CD4-positive, alpha-beta T cell treated with Interleukin-21 for 1 hour (primary cell): ENCODE measurements at regions not wholly inside any gene's neighbourhood (a gene's known extent, or its start where the extent isn't known, plus 50 kb on each side); places are given as distances from the start of the nearest gene placed in this dataset.

Source experiments
- DNase-seq: peaks from one replicate; pipeline ENCODE4 v3.0.0-alpha.2; 2020

- no peak for DNase-seq
Measured at GRCh38 chr2:74760875-74761630, 72.9 kb upstream of the HK2 start.

GRCh38 chr2:74762789-74763188, 71.1 kb upstream of the HK2 start:
- DNase-seq, result no peak

DNA sequence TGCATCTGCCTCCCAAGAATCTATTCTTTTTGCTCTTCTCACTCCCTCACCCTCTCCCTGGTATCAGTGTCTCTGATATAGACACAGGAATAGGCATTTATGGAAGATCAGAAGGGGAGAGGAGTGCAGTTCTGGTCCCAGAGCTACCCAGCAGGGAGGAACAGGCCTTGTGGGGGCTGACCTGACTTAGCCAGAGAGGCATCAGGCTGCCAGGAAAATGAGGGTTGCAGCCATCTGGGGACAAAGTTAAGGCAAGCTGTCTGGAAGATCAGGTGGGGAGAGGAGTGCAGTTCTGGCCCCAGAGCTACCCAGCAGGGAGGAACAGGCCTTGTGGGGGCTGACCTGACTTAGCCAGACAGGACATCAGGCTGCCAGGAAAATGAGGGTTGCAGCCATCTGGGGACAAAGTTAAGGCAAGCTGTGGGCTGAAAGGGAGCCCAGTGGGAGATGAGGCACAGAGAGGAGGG, 69.9 kb upstream of the HK2 start:
- no peak for DNase-seq

- DNase-seq, result no peak
Measured at GRCh38 chr2:74764429-74765272, 69.3 kb upstream of the HK2 start.

DNA sequence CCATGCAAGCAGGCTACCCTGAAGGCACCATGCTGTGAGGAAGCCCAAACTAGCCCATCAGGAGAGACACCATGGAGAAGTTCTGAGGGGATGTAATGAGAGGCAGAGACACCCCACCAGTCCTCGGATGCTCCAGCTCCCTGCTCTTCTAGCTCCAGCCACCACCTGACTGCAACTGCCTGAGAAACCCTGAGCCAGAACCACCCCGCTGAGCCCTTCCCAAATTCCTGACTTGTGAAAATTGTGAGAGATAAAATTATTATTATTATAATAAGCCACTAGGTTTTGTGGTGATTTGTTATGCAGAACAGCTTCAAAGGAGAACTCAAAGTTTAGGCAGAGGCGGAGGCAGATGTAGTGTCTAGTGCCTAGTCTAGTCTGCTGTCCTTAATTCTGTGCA, 67.1 kb upstream of the HK2 start:
- DNase-seq, result no peak

GRCh38 chr2:74767618-74768017, 66.3 kb upstream of the HK2 start:
- DNase-seq, result no peak

GRCh38 chr2:74768401-74768914, 65.5 kb upstream of the HK2 start:
- no peak for DNase-seq

DNA sequence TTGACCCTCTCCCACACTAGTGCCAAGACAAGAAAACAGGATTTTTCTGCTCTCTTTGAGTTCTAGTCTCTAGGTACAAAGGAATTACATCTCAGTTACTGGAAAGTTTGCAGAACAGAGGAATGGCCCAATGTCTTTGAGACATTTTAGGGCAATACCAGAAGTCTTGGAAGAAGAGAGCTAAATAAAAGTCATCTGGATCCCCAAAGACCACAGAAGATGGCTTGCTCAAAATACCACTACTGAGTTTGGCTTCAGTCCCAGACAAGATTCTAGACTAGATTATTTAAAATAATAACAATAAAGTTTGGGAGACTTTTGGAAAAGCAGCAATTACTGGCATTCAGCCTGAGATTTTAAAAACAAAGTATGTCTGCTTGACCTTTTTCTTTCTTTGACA, 61.9 kb upstream of the HK2 start:
- DNase-seq, result no peak

DNA sequence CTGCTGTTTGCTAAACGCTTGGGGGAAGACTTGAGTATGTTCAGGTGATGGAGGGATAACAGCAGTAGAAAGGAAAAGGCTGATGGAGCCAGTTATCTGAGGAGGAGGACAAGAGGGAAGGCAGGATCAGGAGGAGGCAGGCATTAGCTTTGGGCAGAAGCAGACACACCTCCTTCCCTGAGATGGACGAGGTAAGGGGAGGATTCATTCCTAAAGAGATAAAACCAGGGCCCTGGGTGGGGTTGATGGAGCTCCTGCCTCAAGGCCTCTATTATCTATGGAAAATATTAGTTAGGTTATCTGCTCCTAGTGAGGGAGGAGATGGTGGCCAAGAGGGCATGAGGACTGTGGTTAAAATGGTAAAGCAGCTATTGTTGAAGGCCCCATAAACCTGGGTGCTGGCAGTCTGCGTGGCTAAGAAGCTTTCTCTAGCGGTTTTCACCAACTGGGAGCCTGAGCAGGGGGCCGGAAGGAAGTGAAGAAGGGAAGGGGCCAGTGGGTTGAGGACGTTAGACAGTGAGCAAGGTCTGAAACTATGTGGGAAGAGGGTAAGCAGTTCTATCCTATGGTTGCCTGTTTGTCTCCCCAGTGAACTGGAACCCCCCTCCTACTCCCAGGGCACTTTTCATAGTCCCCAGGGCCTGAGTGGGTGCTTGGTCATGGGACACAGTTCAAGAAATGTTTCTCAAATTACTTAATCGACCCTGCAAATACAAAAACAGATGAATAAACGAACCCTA, 56.6 kb upstream of the HK2 start:
- DNase-seq, result no peak

GRCh38 chr2:74778381-74779264, 55.3 kb upstream of the HK2 start:
- no peak for DNase-seq

DNA sequence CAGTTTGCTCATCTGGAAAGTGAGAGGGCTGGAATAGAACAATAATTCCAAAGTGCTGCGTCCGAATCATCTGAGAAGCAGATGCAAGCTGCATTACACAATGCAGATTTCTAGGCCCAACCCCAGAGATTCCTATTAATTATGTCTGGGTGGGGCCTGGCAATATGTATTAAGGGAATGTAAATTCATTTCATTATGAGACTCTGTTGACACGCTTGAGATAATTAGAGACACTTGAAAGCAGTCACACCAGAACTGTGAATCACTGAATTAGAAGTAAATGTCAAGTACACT, 54.7 kb upstream of the HK2 start:
- DNase-seq, result no peak

- no peak for DNase-seq
Measured at GRCh38 chr2:74779587-74780135, 54.3 kb upstream of the HK2 start.
